Panc1 (cell line): ENCODE measurements at regions not wholly inside any gene's neighbourhood (a gene's known extent, or its start where the extent isn't known, plus 50 kb on each side); places are given as distances from the start of the nearest gene placed in this dataset.
A peak's percentile ranks its signal among the peaks of the same experiment; 100 is the strongest.

Source experiments
- ATAC-seq: fragments of 200-7000 bp; cut with Tn5 transposase; 2 replicates; pipeline ENCODE4 v1.9.1; 2020; ENCODE audit warnings: mild to moderate bottlenecking, moderate library complexity
- BruUV-seq: library from RNA; stranded (reverse); fragments of 400-500 nt; replicated peaks from 2 replicates; lab custom pipeline; 2021; lab: Mats Ljungman, UMichigan
- CTCF ChIA-PET: fragments of 300-600 bp; sonication (Branson Sonifier 250); formaldehyde crosslinking; loops from one replicate; lab custom pipeline; 2022; ENCODE audit warnings: antibody characterized with exemption; lab: Charles Lee
- POLR2A ChIA-PET: fragments of 300-600 bp; sonication (Branson Sonifier 250); formaldehyde crosslinking; loops from one replicate; lab custom pipeline; 2022; ENCODE audit warnings: antibody characterized with exemption; lab: Charles Lee
- DNase-seq: peaks from one replicate; pipeline ENCODE4 v3.0.0-alpha.2; 2010; ENCODE audit warnings: low read depth, low spot score
- H3K27ac ChIP-seq: 2 replicates; pipeline ENCODE4 v1.5.1; 2011; ENCODE audit warnings: mild to moderate bottlenecking, low read length, inconsistent platforms
- H3K27me3 ChIP-seq: fragments of 200-500 bp; sonication (Bioruptor generic); 2 replicates; pipeline ENCODE4 v1.6.0; 2014; ENCODE audit warnings: low read length, inconsistent platforms; ENCODE audit not compliant: control insufficient read depth, insufficient read depth
- H3K36me3 ChIP-seq: fragments of 200-500 bp; sonication (Bioruptor generic); 2 replicates; pipeline ENCODE4 v1.5.1; 2014; ENCODE audit warnings: inconsistent platforms, mild to moderate bottlenecking, low read length, moderate library complexity; ENCODE audit not compliant: control insufficient read depth, insufficient read depth
- H3K4me1 ChIP-seq: 2 replicates; pipeline ENCODE4 v1.5.1; 2011; ENCODE audit warnings: inconsistent platforms, mild to moderate bottlenecking, low read length, moderate library complexity; ENCODE audit not compliant: control insufficient read depth, insufficient read depth
- H3K4me3 ChIP-seq, 2 experiments: 2 replicates each; pipeline ENCODE4 v1.5.1; 2011 to 2012; ENCODE audit warnings: low read depth in 2 of 2, low read length in 2 of 2, mild to moderate bottlenecking in 2 of 2, inconsistent platforms in 1 of 2, moderate library complexity in 1 of 2
- H3K9me3 ChIP-seq: fragments of 200-500 bp; sonication (Bioruptor generic); 2 replicates; pipeline ENCODE4 v1.5.1; 2014; ENCODE audit warnings: low read depth, mild to moderate bottlenecking, inconsistent platforms, low read length, moderate library complexity; ENCODE audit not compliant: control insufficient read depth, insufficient read depth
- POLR2AphosphoS5 ChIP-seq: IDR thresholded peaks from 2 replicates; pipeline ENCODE4 v1.6.1; 2012; ENCODE audit warnings: mild to moderate bottlenecking, low read depth, low read length, moderate library complexity
- SIN3A ChIP-seq: IDR thresholded peaks from 2 replicates; pipeline ENCODE4 v1.6.1; 2012; ENCODE audit warnings: low read depth, mild to moderate bottlenecking, low read length, moderate library complexity, borderline replicate concordance; ENCODE audit not compliant: insufficient read depth
- TCF7L2 ChIP-seq: IDR thresholded peaks from 2 replicates; pipeline ENCODE4 v1.6.1; 2011; ENCODE audit warnings: mild to moderate bottlenecking, low read depth, low read length, inconsistent platforms
- in situ Hi-C: cut with HindIII; loops from 2 replicates; pipeline ENCODE4 v1.10.0; 2016; ENCODE audit warnings: low sequenced_read_pairs, low pct_unique_long_range_greater_than_20kb
- intact Hi-C: fragments of 100-400 bp; cut with micrococcal nuclease; formaldehyde crosslinking; loops from one replicate; pipeline ENCODE4 v1.10.0; 2022; ENCODE audit not compliant: unreplicated experiment
- TF ChIP-seq, protein P1 (sequence below): fragments of 450-650 bp; IDR thresholded peaks from 2 replicates; pipeline ENCODE4 v1.5.1; 2017; ENCODE audit warnings: mild to moderate bottlenecking
- TF ChIP-seq, protein P2 (sequence below), 2 experiments: IDR thresholded peaks; 2 replicates each; pipeline ENCODE4 v1.6.1; 2011 to 2012; ENCODE audit warnings: low read depth in 2 of 2, control low read depth in 1 of 2, low read length in 1 of 2, mild to moderate bottlenecking in 1 of 2, moderate library complexity in 1 of 2; ENCODE audit not compliant: insufficient read depth in 1 of 2

- no peak; the same call in 1 of the 2 replicates for ATAC-seq
- Histone ChIP-seq H3K4me3 (no peak overlapping the region), H3K27me3 (0 out of 2 replicates have a peak, but pooled peaks cover 5% of the 10 kb centered on the region), H3K4me1 (no peaks in the 10 kb centered on the region), H3K36me3 (no peaks in the 10 kb centered on the region), H3K27ac (no peak overlapping the region), H3K9me3 (no peaks in the 10 kb centered on the region)
- ChIA-PET CTCF (interaction anchor here (0.7 kb wide), 1 partner anchor 567 kb away, joined by 4 read pairs; no protein-coding TSS in a partner anchor), POLR2A (no interaction called here)
- TF ChIP-seq, protein P1, sequence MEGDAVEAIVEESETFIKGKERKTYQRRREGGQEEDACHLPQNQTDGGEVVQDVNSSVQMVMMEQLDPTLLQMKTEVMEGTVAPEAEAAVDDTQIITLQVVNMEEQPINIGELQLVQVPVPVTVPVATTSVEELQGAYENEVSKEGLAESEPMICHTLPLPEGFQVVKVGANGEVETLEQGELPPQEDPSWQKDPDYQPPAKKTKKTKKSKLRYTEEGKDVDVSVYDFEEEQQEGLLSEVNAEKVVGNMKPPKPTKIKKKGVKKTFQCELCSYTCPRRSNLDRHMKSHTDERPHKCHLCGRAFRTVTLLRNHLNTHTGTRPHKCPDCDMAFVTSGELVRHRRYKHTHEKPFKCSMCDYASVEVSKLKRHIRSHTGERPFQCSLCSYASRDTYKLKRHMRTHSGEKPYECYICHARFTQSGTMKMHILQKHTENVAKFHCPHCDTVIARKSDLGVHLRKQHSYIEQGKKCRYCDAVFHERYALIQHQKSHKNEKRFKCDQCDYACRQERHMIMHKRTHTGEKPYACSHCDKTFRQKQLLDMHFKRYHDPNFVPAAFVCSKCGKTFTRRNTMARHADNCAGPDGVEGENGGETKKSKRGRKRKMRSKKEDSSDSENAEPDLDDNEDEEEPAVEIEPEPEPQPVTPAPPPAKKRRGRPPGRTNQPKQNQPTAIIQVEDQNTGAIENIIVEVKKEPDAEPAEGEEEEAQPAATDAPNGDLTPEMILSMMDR = peak; percentile 14; the same call in 1 of the 2 replicates
- no peak for TF ChIP-seq TCF7L2
- no peak for DNase-seq
- intact Hi-C loops (no loop called here), in situ Hi-C loops (no loop called here)
- BruUV-seq = no TSS peak
Measured at GRCh38 chr2:158006961-158007719, 94.5 kb upstream of the UPP2 start.

GRCh38 chr2:158004126-158004764, 97.4 kb upstream of the UPP2 start:
- CTCF ChIA-PET = no interaction called here
- BruUV-seq = no TSS peak
- POLR2A ChIA-PET = no interaction called here
- intact Hi-C loops (no loop called here), in situ Hi-C loops (no loop called here)
- Histone ChIP-seq H3K4me3 (no peak overlapping the region), H3K27me3 (0 out of 2 replicates have a peak, but pooled peaks cover 3% of the 10 kb centered on the region), H3K4me1 (no peaks in the 10 kb centered on the region), H3K36me3 (no peaks in the 10 kb centered on the region), H3K27ac (no peak overlapping the region), H3K9me3 (no peaks in the 10 kb centered on the region)
- TF ChIP-seq, protein P1 = no peak
- no peak for TF ChIP-seq POLR2AphosphoS5
- no peak for TF ChIP-seq TCF7L2
- TF ChIP-seq SIN3A = no peak
- TF ChIP-seq, protein P2, sequence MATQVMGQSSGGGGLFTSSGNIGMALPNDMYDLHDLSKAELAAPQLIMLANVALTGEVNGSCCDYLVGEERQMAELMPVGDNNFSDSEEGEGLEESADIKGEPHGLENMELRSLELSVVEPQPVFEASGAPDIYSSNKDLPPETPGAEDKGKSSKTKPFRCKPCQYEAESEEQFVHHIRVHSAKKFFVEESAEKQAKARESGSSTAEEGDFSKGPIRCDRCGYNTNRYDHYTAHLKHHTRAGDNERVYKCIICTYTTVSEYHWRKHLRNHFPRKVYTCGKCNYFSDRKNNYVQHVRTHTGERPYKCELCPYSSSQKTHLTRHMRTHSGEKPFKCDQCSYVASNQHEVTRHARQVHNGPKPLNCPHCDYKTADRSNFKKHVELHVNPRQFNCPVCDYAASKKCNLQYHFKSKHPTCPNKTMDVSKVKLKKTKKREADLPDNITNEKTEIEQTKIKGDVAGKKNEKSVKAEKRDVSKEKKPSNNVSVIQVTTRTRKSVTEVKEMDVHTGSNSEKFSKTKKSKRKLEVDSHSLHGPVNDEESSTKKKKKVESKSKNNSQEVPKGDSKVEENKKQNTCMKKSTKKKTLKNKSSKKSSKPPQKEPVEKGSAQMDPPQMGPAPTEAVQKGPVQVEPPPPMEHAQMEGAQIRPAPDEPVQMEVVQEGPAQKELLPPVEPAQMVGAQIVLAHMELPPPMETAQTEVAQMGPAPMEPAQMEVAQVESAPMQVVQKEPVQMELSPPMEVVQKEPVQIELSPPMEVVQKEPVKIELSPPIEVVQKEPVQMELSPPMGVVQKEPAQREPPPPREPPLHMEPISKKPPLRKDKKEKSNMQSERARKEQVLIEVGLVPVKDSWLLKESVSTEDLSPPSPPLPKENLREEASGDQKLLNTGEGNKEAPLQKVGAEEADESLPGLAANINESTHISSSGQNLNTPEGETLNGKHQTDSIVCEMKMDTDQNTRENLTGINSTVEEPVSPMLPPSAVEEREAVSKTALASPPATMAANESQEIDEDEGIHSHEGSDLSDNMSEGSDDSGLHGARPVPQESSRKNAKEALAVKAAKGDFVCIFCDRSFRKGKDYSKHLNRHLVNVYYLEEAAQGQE (IDR thresholded peaks at IDR 0.05; ENCODE audit: insufficient read depth in 1 of 2, low read depth in 2 of 2, low read length in 1 of 2) = no peak
- no peak for ATAC-seq
- DNase-seq = no peak
